ENCODE measurements at regions not wholly inside any gene's neighbourhood (a gene's known extent, or its start where the extent isn't known, plus 50 kb on each side); places are given as distances from the start of the nearest gene placed in this dataset.
"Not testable (repeated sequence)": the region's sequence is repeated elsewhere in the genome, so short reads cannot be mapped to it uniquely, and the experiment has no call there.

DNA sequence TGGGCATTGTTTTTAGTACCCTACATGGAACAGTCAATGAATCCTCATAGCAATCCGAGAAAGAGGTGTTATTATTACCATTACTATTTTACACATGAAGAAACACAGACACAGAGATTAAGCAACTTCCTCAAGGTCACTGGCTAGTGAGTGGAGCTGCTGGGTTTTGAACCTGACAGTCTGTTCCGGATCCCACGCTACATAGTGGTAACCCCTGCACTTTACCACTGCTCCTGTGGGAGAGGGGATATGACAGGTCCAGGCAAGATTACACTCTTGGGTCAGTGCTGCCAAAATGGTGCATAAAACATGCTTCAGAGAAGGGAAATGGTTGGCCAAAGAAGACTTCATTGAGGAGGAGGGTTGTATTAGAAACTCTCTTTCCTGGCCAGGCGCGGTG is 185.7 kb downstream of the XPNPEP1 start:
- DNase-seq (ENCODE audit: low read depth, low spot score): no peak
- in situ Hi-C loops (cut with HindIII; ENCODE audit: low pct_unique_long_range_greater_than_20kb, low sequenced_read_pairs): no loop called here

GRCh38 chr10:109737009-109737408 is 186.3 kb downstream of the XPNPEP1 start:
- in situ Hi-C loops (cut with HindIII; ENCODE audit: low pct_unique_long_range_greater_than_20kb, low sequenced_read_pairs): no loop called here

DNA sequence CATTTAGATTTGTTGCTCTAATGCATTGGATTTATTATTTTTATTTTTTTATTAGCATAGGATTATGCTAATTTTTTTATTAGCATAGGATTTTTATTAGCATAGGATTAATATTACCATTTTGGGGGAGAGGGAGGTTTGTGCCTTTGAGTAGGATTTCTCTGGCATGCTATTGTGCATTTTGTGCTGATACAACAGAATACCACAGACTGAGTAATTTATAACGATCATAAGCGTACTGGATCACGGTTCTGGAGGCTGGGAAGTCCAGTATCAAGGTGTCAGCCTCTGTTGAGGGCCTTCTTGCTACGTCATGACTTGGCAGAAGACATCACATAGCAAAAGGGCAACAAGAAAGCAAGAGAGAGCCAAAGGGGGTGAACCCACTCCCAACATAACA is 187.5 kb downstream of the XPNPEP1 start:
- in situ Hi-C loops (cut with HindIII; ENCODE audit: low pct_unique_long_range_greater_than_20kb, low sequenced_read_pairs): no loop called here
- no peak for DNase-seq (ENCODE audit: low read depth, low spot score)

More at GRCh38 chr10:109737009-109737408, 186.3 kb downstream of the XPNPEP1 start:
- peak; percentile 14 for DNase-seq (ENCODE audit: low read depth, low spot score)

- DNase-seq (ENCODE audit: low read depth, low spot score): no peak
- in situ Hi-C loops (cut with HindIII; ENCODE audit: low pct_unique_long_range_greater_than_20kb, low sequenced_read_pairs): no loop called here
These were observed 190.9 kb downstream of the XPNPEP1 start for GRCh38 chr10:109732254-109732965.

DNA sequence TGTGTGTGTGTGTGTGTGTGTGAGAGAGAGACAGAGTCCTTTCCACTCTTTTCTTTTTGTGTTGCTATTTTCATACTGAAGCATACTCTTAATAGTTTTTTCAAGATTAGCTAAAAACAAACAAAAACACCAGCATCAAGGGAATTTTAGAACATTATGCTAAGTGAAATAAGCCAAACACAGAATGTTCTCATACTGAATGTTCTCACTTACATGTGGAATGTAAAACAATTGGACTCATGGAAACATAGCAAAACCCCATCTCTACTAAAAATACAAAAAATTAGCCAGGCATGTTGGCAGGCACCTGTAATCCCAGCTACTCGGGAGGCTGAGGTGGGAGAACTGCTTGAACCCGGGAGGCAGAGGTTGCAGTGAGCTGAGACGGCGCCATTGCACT is 193.4 kb downstream of the XPNPEP1 start:
- DNase-seq (ENCODE audit: low read depth, low spot score); in situ Hi-C loops (cut with HindIII; ENCODE audit: low pct_unique_long_range_greater_than_20kb, low sequenced_read_pairs): not testable (repeated sequence)

DNA sequence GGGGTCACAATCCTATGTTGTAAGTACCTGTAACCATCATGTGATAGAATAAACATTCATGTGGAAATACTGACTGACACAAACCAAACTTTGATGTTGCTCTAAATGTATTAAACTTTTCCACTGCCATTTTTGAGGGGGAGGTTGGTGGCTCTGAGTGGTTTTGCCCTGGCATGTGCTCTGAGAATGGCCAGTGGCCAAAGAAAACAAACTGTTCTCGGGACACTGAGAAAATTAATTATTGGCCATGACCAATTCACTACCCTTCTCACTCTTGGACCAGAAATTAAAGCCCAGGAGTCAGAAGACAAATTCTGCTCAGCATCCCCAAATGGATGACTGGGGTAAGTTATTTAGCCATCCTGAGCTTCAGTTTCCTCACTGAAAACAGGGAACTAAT is 195.9 kb downstream of the XPNPEP1 start:
- in situ Hi-C loops (cut with HindIII; ENCODE audit: low pct_unique_long_range_greater_than_20kb, low sequenced_read_pairs): no loop called here
- no peak for DNase-seq (ENCODE audit: low read depth, low spot score)

GRCh38 chr10:109726473-109726872 is 196.8 kb downstream of the XPNPEP1 start:
- in situ Hi-C loops (cut with HindIII; ENCODE audit: low pct_unique_long_range_greater_than_20kb, low sequenced_read_pairs): no loop called here
- DNase-seq (ENCODE audit: low read depth, low spot score): no peak

DNA sequence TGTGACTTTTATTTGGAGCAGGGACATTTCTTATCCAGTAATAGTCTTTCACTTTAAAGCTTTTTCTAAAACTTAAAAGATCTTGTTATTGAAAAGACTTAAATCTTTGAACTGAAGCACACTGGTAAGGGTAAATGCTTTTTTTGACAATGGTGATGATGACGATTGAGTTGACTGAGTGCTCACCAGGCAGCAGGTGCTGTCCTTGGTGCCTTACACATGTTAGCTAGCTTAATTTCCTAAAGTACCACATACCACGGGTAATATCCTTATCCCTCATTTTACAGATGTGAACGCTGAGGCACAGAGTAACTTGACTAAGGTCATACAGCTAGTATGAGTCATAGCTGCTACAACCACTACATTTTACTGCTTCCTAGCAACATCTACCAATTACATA is 200.0 kb downstream of the XPNPEP1 start:
- in situ Hi-C loops (cut with HindIII; ENCODE audit: low pct_unique_long_range_greater_than_20kb, low sequenced_read_pairs): no loop called here
- DNase-seq (ENCODE audit: low read depth, low spot score): no peak

DNA sequence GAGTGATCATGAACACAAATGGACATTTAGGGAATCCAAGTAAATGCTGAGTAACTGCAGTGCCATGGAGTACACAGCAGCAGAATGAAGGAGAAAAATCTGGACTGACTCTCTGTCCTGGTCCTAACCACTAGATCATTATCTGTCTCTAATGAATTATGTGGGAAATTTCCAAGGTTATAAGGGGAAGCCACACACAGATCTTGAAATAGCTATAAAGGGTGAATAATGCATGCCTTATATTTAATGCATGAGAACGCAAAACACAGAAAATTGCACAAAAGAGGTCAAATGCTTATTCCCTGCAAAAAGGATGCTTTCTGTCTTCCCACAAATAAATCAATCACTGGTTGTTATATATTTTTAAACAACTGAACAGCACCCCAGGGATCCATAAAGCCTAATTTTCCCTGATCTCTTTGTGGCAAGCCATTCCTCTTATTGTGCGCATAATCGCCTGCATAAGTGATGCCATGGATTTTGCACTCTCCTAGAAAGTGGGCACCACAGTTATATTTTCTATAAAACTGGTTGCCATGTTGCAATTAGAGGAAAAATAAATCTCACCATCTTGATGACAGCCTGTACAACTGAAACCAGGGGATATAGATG is 201.8 kb downstream of the XPNPEP1 start:
- in situ Hi-C loops (cut with HindIII; ENCODE audit: low pct_unique_long_range_greater_than_20kb, low sequenced_read_pairs): no loop called here
- DNase-seq (ENCODE audit: low read depth, low spot score): no peak

GRCh38 chr10:109706026-109706560 is 217.2 kb downstream of the XPNPEP1 start:
- in situ Hi-C loops (cut with HindIII; ENCODE audit: low pct_unique_long_range_greater_than_20kb, low sequenced_read_pairs): no loop called here

DNA sequence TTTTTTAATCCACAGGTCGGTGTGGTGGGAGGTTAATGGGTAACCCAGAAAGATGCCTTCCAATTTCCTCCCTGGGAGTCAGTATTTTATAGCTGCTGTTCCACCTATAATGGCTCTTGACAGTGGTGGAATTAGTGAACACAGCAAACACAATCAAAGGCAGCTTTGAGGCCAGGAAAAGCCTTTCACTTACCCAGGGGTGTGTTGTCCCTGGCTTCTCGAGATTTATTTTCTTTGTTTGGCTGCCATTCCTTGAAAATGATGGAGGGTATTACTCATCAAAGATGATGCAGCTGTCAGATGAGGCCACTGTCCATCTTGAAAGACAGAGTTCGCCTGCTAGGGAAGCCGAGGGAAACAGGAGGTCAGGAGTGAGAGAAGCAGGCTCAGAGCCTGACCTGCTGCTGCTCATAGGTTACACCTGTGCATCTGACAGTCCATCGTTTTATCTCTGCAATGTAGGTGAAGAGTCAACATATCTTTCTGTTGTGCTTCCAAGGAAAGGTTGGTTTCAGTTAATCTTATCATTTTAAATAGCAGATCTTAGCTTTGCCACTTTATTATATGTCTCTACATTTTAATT is 221.6 kb downstream of the XPNPEP1 start:
- in situ Hi-C loops (cut with HindIII; ENCODE audit: low pct_unique_long_range_greater_than_20kb, low sequenced_read_pairs): no loop called here
- no peak for DNase-seq (ENCODE audit: low read depth, low spot score)

More at GRCh38 chr10:109706026-109706560, 217.2 kb downstream of the XPNPEP1 start:
- no peak for DNase-seq (ENCODE audit: low read depth, low spot score)

DNA sequence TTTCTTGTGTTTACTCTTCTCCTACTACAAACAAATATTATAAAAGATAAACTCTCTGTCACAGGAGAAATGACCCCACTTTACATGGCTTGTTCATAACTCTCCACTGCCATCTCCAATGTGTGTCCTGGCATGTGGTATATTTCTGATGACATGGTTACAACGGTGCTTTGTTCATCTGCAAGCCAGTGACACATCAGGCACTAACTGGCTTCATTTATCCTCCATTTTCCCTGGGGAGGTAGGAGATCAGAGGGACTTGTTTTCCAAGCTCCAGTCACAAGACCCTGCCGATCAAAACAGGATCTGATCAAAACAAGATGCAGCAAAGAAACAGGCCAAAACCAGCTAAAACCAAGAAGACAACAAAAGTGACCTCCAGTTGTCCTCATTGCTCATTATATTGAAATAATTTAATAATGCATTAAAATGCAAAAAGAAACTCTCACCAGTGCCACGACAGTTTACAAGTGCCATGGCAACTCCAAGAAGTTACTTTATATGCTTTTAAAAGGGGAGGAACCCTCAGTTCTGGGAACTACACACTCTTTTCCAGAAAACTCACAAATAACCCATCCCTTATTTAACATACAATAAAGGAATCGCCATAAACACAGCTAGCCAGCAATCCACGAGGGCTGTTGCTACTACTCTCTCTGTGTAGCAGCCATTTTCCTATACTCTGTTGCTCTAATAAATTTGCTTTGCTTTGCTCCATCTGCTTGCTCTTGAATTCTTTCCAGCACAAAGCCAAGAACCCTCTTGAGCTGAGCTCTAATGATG is 224.2 kb downstream of the XPNPEP1 start:
- peak; percentile 45 for DNase-seq (ENCODE audit: low read depth, low spot score)
- in situ Hi-C loops (cut with HindIII; ENCODE audit: low pct_unique_long_range_greater_than_20kb, low sequenced_read_pairs): no loop called here

DNA sequence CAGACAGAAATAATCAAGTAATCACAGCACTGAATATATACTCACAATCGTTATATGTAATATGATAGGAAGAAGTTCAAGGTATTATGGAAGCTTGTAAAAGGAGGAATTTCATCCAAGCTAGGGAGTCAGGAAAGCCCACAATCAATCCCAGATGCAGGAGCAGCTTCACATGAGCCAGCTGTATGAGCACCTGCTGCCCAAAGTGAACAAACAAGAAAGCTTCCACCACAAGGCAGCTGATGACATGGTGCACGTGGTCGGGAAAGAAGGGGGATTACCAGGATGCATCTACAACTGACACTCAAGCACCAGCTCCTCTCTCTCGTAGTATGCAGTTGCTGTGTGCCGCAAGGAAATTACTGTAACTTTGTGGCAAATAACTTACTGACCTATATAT is 225.2 kb downstream of the XPNPEP1 start:
- in situ Hi-C loops (cut with HindIII; ENCODE audit: low pct_unique_long_range_greater_than_20kb, low sequenced_read_pairs): no loop called here
- peak; percentile 3 for DNase-seq (ENCODE audit: low read depth, low spot score)

- DNase-seq (ENCODE audit: low read depth, low spot score): no peak
- in situ Hi-C loops (cut with HindIII; ENCODE audit: low pct_unique_long_range_greater_than_20kb, low sequenced_read_pairs): no loop called here
These were observed 226.1 kb downstream of the XPNPEP1 start for GRCh38 chr10:109696981-109697775.

DNA sequence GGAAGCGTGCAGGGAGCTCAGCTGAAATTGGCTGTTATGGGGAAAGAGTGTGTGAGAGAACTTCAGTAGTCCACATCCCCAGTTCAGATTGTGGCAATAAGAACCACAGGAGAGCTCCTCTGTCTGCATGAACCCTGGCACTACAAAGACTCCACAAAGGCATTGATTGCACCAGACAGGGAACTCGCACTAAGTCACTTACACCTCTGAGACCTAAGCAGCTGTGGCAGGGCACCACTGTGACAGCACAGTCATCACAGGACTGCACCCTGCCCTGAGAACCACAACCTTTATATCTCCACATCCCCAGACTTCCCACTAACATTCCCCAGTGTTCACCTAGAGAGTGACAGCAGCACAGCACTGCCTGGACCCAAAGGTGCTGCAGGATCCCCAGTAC is 226.8 kb downstream of the XPNPEP1 start:
- DNase-seq (ENCODE audit: low read depth, low spot score): no peak
- in situ Hi-C loops (cut with HindIII; ENCODE audit: low pct_unique_long_range_greater_than_20kb, low sequenced_read_pairs): no loop called here

DNA sequence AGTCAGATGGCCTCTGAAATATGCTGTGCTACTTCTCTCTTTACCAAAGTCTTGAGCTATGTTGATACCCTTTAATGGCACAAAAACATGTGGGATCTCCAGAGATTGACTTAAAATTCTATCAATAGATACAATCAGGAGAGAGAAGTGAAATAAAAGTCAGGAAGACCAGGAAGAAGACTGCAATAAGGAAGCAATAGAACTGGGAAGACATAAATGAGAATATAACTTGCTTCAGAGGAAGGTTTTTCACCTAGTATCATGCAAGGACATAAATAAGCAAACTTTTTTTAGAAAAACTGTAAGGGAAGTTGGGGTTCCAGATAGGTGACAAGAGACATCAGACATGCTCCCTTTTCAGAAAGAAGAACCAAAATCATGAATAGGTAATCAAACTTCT is 227.3 kb downstream of the XPNPEP1 start:
- in situ Hi-C loops (cut with HindIII; ENCODE audit: low pct_unique_long_range_greater_than_20kb, low sequenced_read_pairs): no loop called here
- DNase-seq (ENCODE audit: low read depth, low spot score): no peak

DNA sequence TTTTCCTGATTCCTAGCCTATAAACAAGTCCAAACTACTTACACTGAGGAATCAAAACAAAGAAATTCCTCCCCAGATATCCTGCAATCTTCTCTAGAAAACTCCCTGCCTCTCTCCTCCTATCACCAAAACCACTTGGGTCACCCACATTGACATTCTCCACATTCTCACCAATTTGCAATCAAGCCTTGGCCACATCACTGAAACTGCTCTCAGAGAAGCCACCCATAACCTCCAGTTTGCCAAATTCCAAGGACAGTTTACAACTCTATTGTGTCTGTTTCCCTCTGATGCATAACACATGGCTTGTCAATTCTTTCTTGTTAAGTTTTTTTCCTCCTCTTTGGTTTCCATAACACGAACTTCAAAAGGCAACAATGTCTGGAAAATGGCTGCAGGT is 233.5 kb downstream of the XPNPEP1 start:
- DNase-seq (ENCODE audit: low read depth, low spot score): no peak
- in situ Hi-C loops (cut with HindIII; ENCODE audit: low pct_unique_long_range_greater_than_20kb, low sequenced_read_pairs): no loop called here
